Upper lobe of left lung (tissue), 4 donors: ENCODE measurements at regions not wholly inside any gene's neighbourhood (a gene's known extent, or its start where the extent isn't known, plus 50 kb on each side); places are given as distances from the start of the nearest gene placed in this dataset.

Experiments
- CTCF ChIP-seq, 6 experiments: fragments of 450-650 bp in 4 of 6; fragments of 200-600 bp in 2 of 6; sonication (generic) in 2 of 6; IDR thresholded peaks; one replicate each; pipeline ENCODE4 v1.5.1; 2016 to 2019; ENCODE audit warnings: antibody characterized with exemption in 6 of 6
- EP300 ChIP-seq, 4 donors: sonication (generic); formaldehyde crosslinking; IDR thresholded peaks; one replicate each; pipeline ENCODE4 v1.5.1; 2017; ENCODE audit warnings: antibody characterized with exemption in 4 of 4, control low read depth in 2 of 4
- POLR2A ChIP-seq, 4 donors: fragments of 450-650 bp; IDR thresholded peaks; one replicate each; pipeline ENCODE4 v1.5.1; 2016 to 2017; ENCODE audit warnings: antibody characterized with exemption in 4 of 4, mild to moderate bottlenecking in 2 of 4
- POLR2AphosphoS5 ChIP-seq, 2 donors: sonication (generic); formaldehyde crosslinking; IDR thresholded peaks; one replicate each; pipeline ENCODE4 v1.5.1; 2017; ENCODE audit warnings: antibody characterized with exemption in 2 of 2

GRCh38 chr2:226329180-226329579 is 470.4 kb downstream of the IRS1 start:
- TF ChIP-seq POLR2A (IDR thresholded peaks at IDR 0.05) (no peak), POLR2AphosphoS5 (IDR thresholded peaks at IDR 0.05) (no peak), CTCF (IDR thresholded peaks at IDR 0.05) (no peak), EP300 (IDR thresholded peaks at IDR 0.05) (no peak)
